Neural progenitor cell (in vitro differentiated cells): ENCODE measurements at regions not wholly inside any gene's neighbourhood (a gene's known extent, or its start where the extent isn't known, plus 50 kb on each side); places are given as distances from the start of the nearest gene placed in this dataset.

ENCODE experiments used
- DNase-seq: peaks from one replicate; pipeline ENCODE4 v3.0.0-alpha.2; 2016; ENCODE audit warnings: low spot score
- H2AFZ ChIP-seq: fragments of 200-600 bp; sonication (generic); replicated peaks from 2 replicates; pipeline ENCODE4 v1.6.1; 2016; ENCODE audit warnings: antibody characterized with exemption
- H3F3A ChIP-seq: fragments of 200-600 bp; sonication (generic); 2 replicates; pipeline ENCODE4 v1.6.1; 2016; ENCODE audit warnings: antibody characterized with exemption, low read depth
- H3K27ac ChIP-seq: fragments of 200-600 bp; sonication (generic); 2 replicates; pipeline ENCODE4 v1.5.1; 2016; ENCODE audit warnings: mild to moderate bottlenecking
- H3K27me3 ChIP-seq: fragments of 200-600 bp; sonication (generic); 2 replicates; pipeline ENCODE4 v1.6.1; 2016; ENCODE audit warnings: mild to moderate bottlenecking, moderate library complexity
- H3K36me3 ChIP-seq: fragments of 200-600 bp; sonication (generic); 2 replicates; pipeline ENCODE4 v1.5.1; 2016
- H3K4me1 ChIP-seq: fragments of 200-600 bp; sonication (generic); 2 replicates; pipeline ENCODE4 v1.6.1; 2016; ENCODE audit warnings: mixed run types
- H3K4me2 ChIP-seq: fragments of 200-600 bp; sonication (generic); 2 replicates; pipeline ENCODE4 v1.6.1; 2016
- H3K4me3 ChIP-seq: fragments of 200-600 bp; sonication (generic); 2 replicates; pipeline ENCODE4 v1.5.1; 2016
- H3K79me2 ChIP-seq: fragments of 200-600 bp; sonication (generic); 2 replicates; pipeline ENCODE4 v1.6.1; 2016; ENCODE audit warnings: low read depth
- H3K9ac ChIP-seq: fragments of 200-600 bp; sonication (generic); 2 replicates; pipeline ENCODE4 v1.6.1; 2016
- H3K9me3 ChIP-seq: fragments of 200-600 bp; sonication (generic); 2 replicates; pipeline ENCODE4 v1.5.1; 2016; ENCODE audit warnings: low read depth
- H4K20me1 ChIP-seq: fragments of 200-600 bp; sonication (generic); 2 replicates; pipeline ENCODE4 v1.6.1; 2016; ENCODE audit warnings: low read depth
- H3K27ac Mint-ChIP-seq: 3 replicates; pipeline ENCODE4 v1.8.0; 2021; ENCODE audit warnings: mixed read lengths
- H3K27me3 Mint-ChIP-seq: 2 replicates; pipeline ENCODE4 v1.8.0; 2022; ENCODE audit warnings: low read depth, mild to moderate bottlenecking, inconsistent platforms, moderate library complexity, mixed read lengths; ENCODE audit not compliant: insufficient read depth
- H3K36me3 Mint-ChIP-seq: 3 replicates; pipeline ENCODE4 v1.8.0; 2021; ENCODE audit warnings: mixed read lengths
- H3K4me1 Mint-ChIP-seq: 3 replicates; pipeline ENCODE4 v1.8.0; 2021; ENCODE audit warnings: mixed read lengths
- H3K4me3 Mint-ChIP-seq: 3 replicates; pipeline ENCODE4 v1.8.0; 2021; ENCODE audit warnings: mild to moderate bottlenecking, moderate library complexity, mixed read lengths
- H3K9me3 Mint-ChIP-seq: 3 replicates; pipeline ENCODE4 v1.8.0; 2020; ENCODE audit warnings: mixed read lengths
- CTCF ChIP-seq: fragments of 200-600 bp; sonication (generic); IDR thresholded peaks from 2 replicates; pipeline ENCODE4 v1.5.1; 2017; ENCODE audit warnings: antibody characterized with exemption, mild to moderate bottlenecking
- EZH2 ChIP-seq: fragments of 200-600 bp; sonication (generic); IDR thresholded peaks from 2 replicates; pipeline ENCODE4 v1.6.1; 2017; ENCODE audit warnings: antibody characterized with exemption, mild to moderate bottlenecking, moderate library complexity
- EZH2phosphoT487 ChIP-seq: fragments of 200-600 bp; sonication (generic); IDR thresholded peaks from 2 replicates; pipeline ENCODE4 v1.6.1; 2017; ENCODE audit warnings: antibody characterized with exemption

- no peaks in the 10 kb centered on the region for H4K20me1 ChIP-seq
- no peaks in the 10 kb centered on the region for H3K4me1 ChIP-seq
- DNase-seq = no peak
- Mint-ChIP-seq H3K9me3 (no peaks in the 10 kb centered on the region), H3K27me3 (no peaks in the 10 kb centered on the region), H3K4me1 (no peaks in the 10 kb centered on the region), H3K27ac (no peak overlapping the region), H3K36me3 (no peaks in the 10 kb centered on the region), H3K4me3 (no peak overlapping the region)
- TF ChIP-seq CTCF = no peak
- TF ChIP-seq EZH2phosphoT487 = no peak
- no peak for TF ChIP-seq EZH2
- no peak overlapping the region for H3K27ac ChIP-seq
- H3K79me2 ChIP-seq = no peaks in the 10 kb centered on the region
- no peaks in the 10 kb centered on the region for H3K9me3 ChIP-seq
- H3K36me3 ChIP-seq = no peaks in the 10 kb centered on the region
- H2AFZ ChIP-seq = no peak overlapping the region
- H3K27me3 ChIP-seq = no peaks in the 10 kb centered on the region
- H3K9ac ChIP-seq = no peak overlapping the region
- no peaks in the 10 kb centered on the region for H3F3A ChIP-seq
- no peak overlapping the region for H3K4me2 ChIP-seq
- H3K4me3 ChIP-seq = no peak overlapping the region
Observed at GRCh38 chr11:27830206-27830605, 130.0 kb upstream of the BDNF start.

- no peaks in the 10 kb centered on the region for H3K9me3 Mint-ChIP-seq
- H3K27ac Mint-ChIP-seq = no peak overlapping the region
- no peak overlapping the region for H3K27ac ChIP-seq
- no peak overlapping the region for H3K4me3 ChIP-seq
- no peaks in the 10 kb centered on the region for H3K27me3 ChIP-seq
- no peak for DNase-seq
- H3K36me3 Mint-ChIP-seq = no peaks in the 10 kb centered on the region
- no peaks in the 10 kb centered on the region for H3K36me3 ChIP-seq
- no peak overlapping the region for H2AFZ ChIP-seq
- no peak overlapping the region for H3K4me3 Mint-ChIP-seq
- H4K20me1 ChIP-seq = peaks cover 4% of the 10 kb centered on the region
- no peaks in the 10 kb centered on the region for H3K4me1 Mint-ChIP-seq
- peaks cover 4% of the 10 kb centered on the region for H3F3A ChIP-seq
- no peaks in the 10 kb centered on the region for H3K27me3 Mint-ChIP-seq
- no peak overlapping the region for H3K4me2 ChIP-seq
- peaks cover 14% of the 10 kb centered on the region for H3K4me1 ChIP-seq
- no peak for TF ChIP-seq EZH2
- TF ChIP-seq CTCF = no peak
- TF ChIP-seq EZH2phosphoT487 = no peak
- no peak overlapping the region for H3K9ac ChIP-seq
- no peaks in the 10 kb centered on the region for H3K79me2 ChIP-seq
- H3K9me3 ChIP-seq = no peaks in the 10 kb centered on the region
Observed at GRCh38 chr11:27820249-27820648, 120.0 kb upstream of the BDNF start.

GRCh38 chr11:27816197-27816596, 115.9 kb upstream of the BDNF start:
- TF ChIP-seq EZH2phosphoT487 = no peak
- TF ChIP-seq EZH2 = no peak
- no peak for TF ChIP-seq CTCF
- H3K36me3 ChIP-seq = no peaks in the 10 kb centered on the region
- no peaks in the 10 kb centered on the region for H3K4me1 ChIP-seq
- H3K9me3 ChIP-seq = no peaks in the 10 kb centered on the region
- H3K4me3 Mint-ChIP-seq = no peak overlapping the region
- no peaks in the 10 kb centered on the region for H3K4me1 Mint-ChIP-seq
- H2AFZ ChIP-seq = no peak overlapping the region
- H3K4me2 ChIP-seq = no peak overlapping the region
- no peak overlapping the region for H3K4me3 ChIP-seq
- DNase-seq = no peak
- H3K79me2 ChIP-seq = no peaks in the 10 kb centered on the region
- no peaks in the 10 kb centered on the region for H3K36me3 Mint-ChIP-seq
- no peak overlapping the region for H3K27ac Mint-ChIP-seq
- H3F3A ChIP-seq = no peaks in the 10 kb centered on the region
- H3K27me3 ChIP-seq = no peaks in the 10 kb centered on the region
- H3K27ac ChIP-seq = no peak overlapping the region
- no peaks in the 10 kb centered on the region for H3K9me3 Mint-ChIP-seq
- no peak overlapping the region for H3K9ac ChIP-seq
- H4K20me1 ChIP-seq = no peaks in the 10 kb centered on the region
- H3K27me3 Mint-ChIP-seq = no peaks in the 10 kb centered on the region

GRCh38 chr11:27812341-27812740, 112.1 kb upstream of the BDNF start:
- Histone ChIP-seq H2AFZ (no peak overlapping the region), H3K4me3 (no peak overlapping the region), H3F3A (no peaks in the 10 kb centered on the region), H3K27me3 (no peaks in the 10 kb centered on the region), H3K4me2 (no peak overlapping the region), H3K36me3 (no peaks in the 10 kb centered on the region), H3K4me1 (no peaks in the 10 kb centered on the region), H4K20me1 (no peaks in the 10 kb centered on the region), H3K79me2 (no peaks in the 10 kb centered on the region), H3K9ac (no peak overlapping the region), H3K27ac (no peak overlapping the region), H3K9me3 (no peaks in the 10 kb centered on the region)
- no peak for TF ChIP-seq CTCF
- no peak for TF ChIP-seq EZH2
- TF ChIP-seq EZH2phosphoT487 = no peak
- Mint-ChIP-seq H3K4me3 (no peak overlapping the region), H3K9me3 (no peaks in the 10 kb centered on the region), H3K27me3 (no peaks in the 10 kb centered on the region), H3K36me3 (no peaks in the 10 kb centered on the region), H3K4me1 (no peaks in the 10 kb centered on the region), H3K27ac (no peak overlapping the region)
- DNase-seq = no peak
